Sigmoid colon (tissue), 3 donors: ENCODE measurements at regions not wholly inside any gene's neighbourhood (a gene's known extent, or its start where the extent isn't known, plus 50 kb on each side); places are given as distances from the start of the nearest gene placed in this dataset.

Experiments
- POLR2A ChIP-seq, 2 donors: fragments of 450-650 bp; IDR thresholded peaks; one replicate each; pipeline ENCODE4 v1.6.1; 2016; ENCODE audit warnings: antibody characterized with exemption in 2 of 2, mild to moderate bottlenecking in 2 of 2, moderate library complexity in 2 of 2
- TF ChIP-seq, protein P1 (sequence below), 4 experiments: fragments of 450-650 bp in 3 of 4; fragments of 200-600 bp in 1 of 4; IDR thresholded peaks; one replicate each; pipeline ENCODE4 v1.5.1; 2016 to 2019; ENCODE audit warnings: antibody characterized with exemption in 4 of 4, mild to moderate bottlenecking in 3 of 4, moderate library complexity in 2 of 4

DNA sequence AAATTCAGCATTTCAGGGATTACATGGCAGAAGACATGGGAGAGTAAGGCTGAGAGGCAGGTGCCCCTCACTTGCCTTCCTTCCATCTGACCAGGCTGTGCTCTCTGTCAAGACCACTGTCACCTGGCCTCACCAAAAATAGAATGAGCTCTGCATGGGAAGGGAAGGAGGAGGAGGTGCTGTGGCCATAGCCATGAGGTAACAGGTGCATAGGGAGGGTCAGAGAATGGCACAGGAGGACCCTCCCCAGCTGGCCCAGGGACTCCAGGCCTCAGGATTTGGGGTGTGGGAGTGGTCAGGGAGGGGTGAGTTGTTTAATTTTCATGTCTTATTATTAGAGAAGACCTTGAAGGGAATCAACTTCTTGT is 192.3 kb downstream of the FCRL5 start:
- TF ChIP-seq, protein P1, sequence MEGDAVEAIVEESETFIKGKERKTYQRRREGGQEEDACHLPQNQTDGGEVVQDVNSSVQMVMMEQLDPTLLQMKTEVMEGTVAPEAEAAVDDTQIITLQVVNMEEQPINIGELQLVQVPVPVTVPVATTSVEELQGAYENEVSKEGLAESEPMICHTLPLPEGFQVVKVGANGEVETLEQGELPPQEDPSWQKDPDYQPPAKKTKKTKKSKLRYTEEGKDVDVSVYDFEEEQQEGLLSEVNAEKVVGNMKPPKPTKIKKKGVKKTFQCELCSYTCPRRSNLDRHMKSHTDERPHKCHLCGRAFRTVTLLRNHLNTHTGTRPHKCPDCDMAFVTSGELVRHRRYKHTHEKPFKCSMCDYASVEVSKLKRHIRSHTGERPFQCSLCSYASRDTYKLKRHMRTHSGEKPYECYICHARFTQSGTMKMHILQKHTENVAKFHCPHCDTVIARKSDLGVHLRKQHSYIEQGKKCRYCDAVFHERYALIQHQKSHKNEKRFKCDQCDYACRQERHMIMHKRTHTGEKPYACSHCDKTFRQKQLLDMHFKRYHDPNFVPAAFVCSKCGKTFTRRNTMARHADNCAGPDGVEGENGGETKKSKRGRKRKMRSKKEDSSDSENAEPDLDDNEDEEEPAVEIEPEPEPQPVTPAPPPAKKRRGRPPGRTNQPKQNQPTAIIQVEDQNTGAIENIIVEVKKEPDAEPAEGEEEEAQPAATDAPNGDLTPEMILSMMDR (IDR thresholded peaks at IDR 0.05), result no peak
- no peak for TF ChIP-seq POLR2A (IDR thresholded peaks at IDR 0.05)
